ENCODE measurements at regions not wholly inside any gene's neighbourhood (a gene's known extent, or its start where the extent isn't known, plus 50 kb on each side); places are given as distances from the start of the nearest gene placed in this dataset.

DNA sequence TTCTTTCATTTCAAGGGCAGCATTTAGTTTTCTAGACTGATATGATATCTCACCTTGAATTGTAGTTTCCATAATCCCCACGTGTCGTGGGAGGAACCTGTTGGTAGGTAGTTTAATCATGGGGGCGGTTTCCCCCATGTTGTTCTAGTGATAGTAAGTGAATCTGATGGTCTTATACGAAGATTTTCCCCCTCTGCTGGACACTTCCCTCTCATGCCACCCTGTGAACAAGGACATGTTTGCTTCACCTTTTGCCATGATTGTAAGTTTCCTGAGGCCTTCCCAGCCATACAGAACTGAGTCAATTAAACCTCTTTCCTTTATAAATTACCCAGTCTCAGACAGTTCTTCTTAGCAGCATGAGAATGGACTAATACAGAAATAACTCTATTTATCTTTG, 851.1 kb upstream of the FAT3 start:
- TF ChIP-seq POLR2AphosphoS5 (IDR thresholded peaks at IDR 0.05): no peak
- no peak for TF ChIP-seq CTCF (IDR thresholded peaks at IDR 0.05)
- no peak for TF ChIP-seq POLR2A (IDR thresholded peaks at IDR 0.05)
